ENCODE measurements at regions not wholly inside any gene's neighbourhood (a gene's known extent, or its start where the extent isn't known, plus 50 kb on each side); places are given as distances from the start of the nearest gene placed in this dataset.

- TF ChIP-seq CTCF (conservative IDR thresholded peaks at IDR 0.05; ENCODE audit: low read depth, low read length) = no peak
- no peak for TF ChIP-seq EZH2 (IDR thresholded peaks at IDR 0.05; ENCODE audit: low read length, unreplicated experiment)
Measured at GRCh38 chr5:25707093-25707492, 1062.3 kb upstream of the CDH10 start.
